Astrocyte of the hippocampus (primary cell): ENCODE measurements at regions not wholly inside any gene's neighbourhood (a gene's known extent, or its start where the extent isn't known, plus 50 kb on each side); places are given as distances from the start of the nearest gene placed in this dataset.
"Not testable (repeated sequence)": the region's sequence is repeated elsewhere in the genome, so short reads cannot be mapped to it uniquely, and the experiment has no call there.

Experiments used
- DNase-seq: peaks from one replicate; pipeline ENCODE4 v3.0.0; 2011; ENCODE audit warnings: low read depth, low spot score

GRCh38 chr16:73140929-73141328 is 93.0 kb upstream of the ZFHX3 start:
- peak; percentile 72 for DNase-seq

GRCh38 chr16:73131156-73131862 is 83.4 kb upstream of the ZFHX3 start:
- DNase-seq, result no peak

- no peak for DNase-seq
Measured at GRCh38 chr16:73129455-73129854, 81.5 kb upstream of the ZFHX3 start.

- peak; percentile 11 for DNase-seq
Measured at GRCh38 chr16:73126525-73126853, 78.6 kb upstream of the ZFHX3 start.

GRCh38 chr16:73125850-73126524 is 78.1 kb upstream of the ZFHX3 start:
- DNase-seq, result peak; percentile 45

- DNase-seq, result no peak
Measured at GRCh38 chr16:73124665-73125375, 76.9 kb upstream of the ZFHX3 start.

- no peak for DNase-seq
Measured at GRCh38 chr16:73124097-73124652, 76.2 kb upstream of the ZFHX3 start.

- no peak for DNase-seq
Measured at GRCh38 chr16:73122604-73123391, 74.9 kb upstream of the ZFHX3 start.

- DNase-seq, result no peak
Measured at GRCh38 chr16:73116576-73116975, 68.6 kb upstream of the ZFHX3 start.

GRCh38 chr16:73113336-73113735 is 65.4 kb upstream of the ZFHX3 start:
- DNase-seq, result no peak

GRCh38 chr16:73108195-73108963 is 60.5 kb upstream of the ZFHX3 start:
- no peak for DNase-seq

- DNase-seq, result no peak
Measured at GRCh38 chr16:73107371-73107770, 59.4 kb upstream of the ZFHX3 start.

GRCh38 chr16:73106329-73107034 is 58.6 kb upstream of the ZFHX3 start:
- DNase-seq, result no peak

GRCh38 chr16:73101568-73101967 is 53.6 kb upstream of the ZFHX3 start:
- DNase-seq, result no peak

GRCh38 chr16:73099601-73100000 is 51.7 kb upstream of the ZFHX3 start:
- not testable (repeated sequence) for DNase-seq
